PC-9 (cell line): ENCODE measurements at regions not wholly inside any gene's neighbourhood (a gene's known extent, or its start where the extent isn't known, plus 50 kb on each side); places are given as distances from the start of the nearest gene placed in this dataset.
"Not testable (repeated sequence)": the region's sequence is repeated elsewhere in the genome, so short reads cannot be mapped to it uniquely, and the experiment has no call there.

ENCODE experiments used
- BruUV-seq: library from RNA; stranded (reverse); fragments of 400-500 nt; replicated peaks from 2 replicates; lab custom pipeline; 2021; lab: Mats Ljungman, UMichigan
- CTCF ChIA-PET: fragments of 300-600 bp; sonication (Branson Sonifier 250); formaldehyde crosslinking; loops from one replicate; lab custom pipeline; 2022; ENCODE audit warnings: antibody characterized with exemption; lab: Charles Lee
- POLR2A ChIA-PET: fragments of 300-600 bp; sonication (Branson Sonifier 250); formaldehyde crosslinking; loops from one replicate; lab custom pipeline; 2022; ENCODE audit warnings: antibody characterized with exemption; ENCODE audit not compliant: unreplicated experiment; lab: Charles Lee
- DNase-seq, 2 experiments: peaks; one replicate each; pipeline versions ENCODE4 v3.0.0 to v3.0.0-alpha.2; 2015 to 2022; ENCODE audit warnings: mixed read lengths in 1 of 2
- H2AFZ ChIP-seq: fragments of 200-600 bp; sonication (generic); 2 replicates; pipeline ENCODE4 v1.8.1; 2017; ENCODE audit warnings: antibody characterized with exemption
- H3F3A ChIP-seq: fragments of 200-600 bp; sonication (generic); 2 replicates; pipeline ENCODE4 v1.8.1; 2017; ENCODE audit warnings: antibody characterized with exemption, mild to moderate bottlenecking, low read depth; ENCODE audit not compliant: insufficient read depth
- H3K27ac ChIP-seq: fragments of 200-600 bp; sonication (generic); 2 replicates; pipeline ENCODE4 v1.6.1; 2016; ENCODE audit warnings: mixed run types
- H3K27me3 ChIP-seq: fragments of 200-600 bp; sonication (generic); 2 replicates; pipeline ENCODE4 v1.6.1; 2016; ENCODE audit warnings: low read depth, mixed run types; ENCODE audit not compliant: insufficient read depth
- H3K36me3 ChIP-seq: fragments of 200-600 bp; sonication (generic); 2 replicates; pipeline ENCODE4 v1.6.1; 2016; ENCODE audit warnings: low read depth, mixed run types
- H3K4me1 ChIP-seq: fragments of 200-600 bp; sonication (generic); replicated peaks from 2 replicates; pipeline ENCODE4 v1.6.1; 2016; ENCODE audit warnings: mixed run types; ENCODE audit not compliant: insufficient read depth
- H3K4me2 ChIP-seq: fragments of 200-600 bp; sonication (generic); 2 replicates; pipeline ENCODE4 v1.6.1; 2017; ENCODE audit warnings: mixed run types
- H3K4me3 ChIP-seq: fragments of 200-600 bp; sonication (generic); 2 replicates; pipeline ENCODE4 v1.6.1; 2016; ENCODE audit warnings: mixed run types
- H3K79me2 ChIP-seq: fragments of 200-600 bp; sonication (generic); 2 replicates; pipeline ENCODE4 v1.6.1; 2017; ENCODE audit warnings: low read depth, mixed run types
- H3K9me2 ChIP-seq: fragments of 200-600 bp; sonication (generic); 2 replicates; pipeline ENCODE4 v1.8.1; 2017; ENCODE audit warnings: mild to moderate bottlenecking; ENCODE audit not compliant: insufficient read depth
- H3K9me3 ChIP-seq: fragments of 200-600 bp; sonication (generic); 2 replicates; pipeline ENCODE4 v1.8.1; 2016; ENCODE audit warnings: low read depth; ENCODE audit not compliant: insufficient read depth
- H4K20me1 ChIP-seq: fragments of 200-600 bp; sonication (generic); 2 replicates; pipeline ENCODE4 v1.8.1; 2017; ENCODE audit not compliant: insufficient read depth
- CTCF ChIP-seq: fragments of 200-600 bp; sonication (generic); conservative IDR thresholded peaks from 2 replicates; pipeline ENCODE4 v1.6.1; 2017; ENCODE audit warnings: mixed run types, antibody characterized with exemption, mild to moderate bottlenecking, moderate library complexity
- EZH2 ChIP-seq: fragments of 200-600 bp; sonication (generic); IDR thresholded peaks from 2 replicates; pipeline ENCODE4 v1.8.0; 2017; ENCODE audit warnings: antibody characterized with exemption, low read depth
- intact Hi-C: fragments of 100-400 bp; cut with micrococcal nuclease; formaldehyde crosslinking; loops from one replicate; pipeline ENCODE4 v1.10.0; 2022; ENCODE audit not compliant: unreplicated experiment

- H3K79me2 ChIP-seq = no peaks in the 10 kb centered on the region
- H3K27ac ChIP-seq = no peak overlapping the region
- H3K4me1 ChIP-seq = no peaks in the 10 kb centered on the region
- no peaks in the 10 kb centered on the region for H3K27me3 ChIP-seq
- no peak for DNase-seq
- no peaks in the 10 kb centered on the region for H3K9me3 ChIP-seq
- no peak overlapping the region for H3K4me2 ChIP-seq
- no peaks in the 10 kb centered on the region for H3F3A ChIP-seq
- CTCF ChIA-PET = no interaction called here
- H4K20me1 ChIP-seq = no peaks in the 10 kb centered on the region
- POLR2A ChIA-PET = no interaction called here
- no peaks in the 10 kb centered on the region for H3K36me3 ChIP-seq
- TF ChIP-seq CTCF = no peak
- no peak for TF ChIP-seq EZH2
- H3K9me2 ChIP-seq = no peaks in the 10 kb centered on the region
- no peak overlapping the region for H2AFZ ChIP-seq
- intact Hi-C loops = no loop called here
- no peak overlapping the region for H3K4me3 ChIP-seq
- BruUV-seq = no TSS peak
Measured at GRCh38 chr10:85492684-85493083, 873.9 kb downstream of the GRID1 start.

DNA sequence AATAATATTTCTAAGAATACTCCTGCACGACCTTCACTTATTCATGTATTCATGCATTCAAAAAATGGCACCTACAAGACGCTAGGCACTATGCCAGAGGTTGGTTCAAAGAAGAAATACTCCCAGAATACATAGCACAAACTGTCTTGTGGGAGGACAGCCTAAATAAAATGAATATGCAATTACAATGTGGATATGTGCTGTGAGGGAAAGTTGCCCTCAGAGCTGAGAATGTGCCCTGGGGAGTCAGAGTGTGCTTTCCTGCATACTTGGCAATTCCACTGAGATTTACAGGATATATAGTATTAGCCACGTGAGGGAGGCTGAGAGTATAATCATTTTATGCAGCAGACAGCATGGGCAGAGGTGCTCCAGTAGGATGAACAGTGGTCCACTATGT, 872.9 kb downstream of the GRID1 start:
- intact Hi-C loops = no loop called here
- no peaks in the 10 kb centered on the region for H3K36me3 ChIP-seq
- no peak for DNase-seq
- H3K4me3 ChIP-seq = no peak overlapping the region
- H3K27me3 ChIP-seq = no peaks in the 10 kb centered on the region
- H3K9me3 ChIP-seq = no peaks in the 10 kb centered on the region
- H3K9me2 ChIP-seq = no peaks in the 10 kb centered on the region
- H3K79me2 ChIP-seq = no peaks in the 10 kb centered on the region
- ChIA-PET CTCF (no interaction called here), POLR2A (no interaction called here)
- no peaks in the 10 kb centered on the region for H3F3A ChIP-seq
- BruUV-seq = no TSS peak
- TF ChIP-seq EZH2 = no peak
- TF ChIP-seq CTCF = no peak
- H4K20me1 ChIP-seq = no peaks in the 10 kb centered on the region
- H3K4me2 ChIP-seq = no peak overlapping the region
- H3K27ac ChIP-seq = no peak overlapping the region
- H2AFZ ChIP-seq = no peak overlapping the region
- H3K4me1 ChIP-seq = no peaks in the 10 kb centered on the region

GRCh38 chr10:85504641-85505040, 862.0 kb downstream of the GRID1 start:
- H3F3A ChIP-seq, CTCF ChIA-PET, H3K9me2 ChIP-seq, H3K27ac ChIP-seq, BruUV-seq, H3K4me1 ChIP-seq, H3K9me3 ChIP-seq, H3K4me2 ChIP-seq, POLR2A ChIA-PET, H3K79me2 ChIP-seq, H3K4me3 ChIP-seq, intact Hi-C loops, H4K20me1 ChIP-seq, H3K36me3 ChIP-seq, H3K27me3 ChIP-seq, DNase-seq, H2AFZ ChIP-seq: not testable (repeated sequence)

DNA sequence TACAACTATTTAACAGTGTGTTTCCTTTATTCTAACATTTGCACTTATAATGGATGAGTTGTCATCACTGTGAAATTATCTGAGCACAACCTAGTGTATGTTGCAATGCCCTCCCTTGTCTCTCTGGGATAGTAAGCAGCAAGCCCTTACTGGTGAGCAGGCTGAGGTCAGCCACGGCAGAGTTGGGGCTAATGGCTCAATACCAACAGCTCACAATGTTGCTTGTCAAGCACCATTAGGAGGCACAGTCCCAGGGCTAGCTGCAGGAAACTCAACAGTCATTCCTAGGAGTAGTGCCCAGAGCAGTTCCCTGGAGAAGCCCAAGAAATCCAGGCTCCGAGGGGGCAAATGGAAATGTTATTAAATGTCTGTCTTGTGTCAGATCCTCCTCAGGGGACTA, 858.4 kb downstream of the GRID1 start:
- Histone ChIP-seq H3K4me1 (no peaks in the 10 kb centered on the region), H3K36me3 (no peaks in the 10 kb centered on the region), H3K79me2 (no peaks in the 10 kb centered on the region), H2AFZ (no peak overlapping the region), H3F3A (no peaks in the 10 kb centered on the region), H4K20me1 (no peaks in the 10 kb centered on the region), H3K4me2 (no peak overlapping the region), H3K4me3 (no peak overlapping the region), H3K9me2 (no peaks in the 10 kb centered on the region), H3K27me3 (0 out of 2 replicates have a peak, but pooled peaks cover 4% of the 10 kb centered on the region), H3K27ac (no peak overlapping the region), H3K9me3 (no peaks in the 10 kb centered on the region)
- DNase-seq = no peak
- ChIA-PET CTCF (no interaction called here), POLR2A (no interaction called here)
- no peak for TF ChIP-seq CTCF
- no peak for TF ChIP-seq EZH2
- BruUV-seq = no TSS peak
- intact Hi-C loops = no loop called here
